GM12892 (cell line): ENCODE measurements at regions not wholly inside any gene's neighbourhood (a gene's known extent, or its start where the extent isn't known, plus 50 kb on each side); places are given as distances from the start of the nearest gene placed in this dataset.

Experiments
- POLR2A ChIP-seq: IDR thresholded peaks from 2 replicates; pipeline ENCODE4 v1.6.1; 2011; ENCODE audit warnings: low read depth, low read length, control low read depth
- POLR2AphosphoS5 ChIP-seq: IDR thresholded peaks from 2 replicates; pipeline ENCODE4 v1.6.1; 2011; ENCODE audit warnings: low read depth, low read length, control low read depth

GRCh38 chr15:62966294-62967078 lies 76.1 kb upstream of the TPM1 start:
- TF ChIP-seq POLR2AphosphoS5 (no peak), POLR2A (no peak)
